GM12872 (cell line): ENCODE measurements at regions not wholly inside any gene's neighbourhood (a gene's known extent, or its start where the extent isn't known, plus 50 kb on each side); places are given as distances from the start of the nearest gene placed in this dataset.

ENCODE experiments used
- TF ChIP-seq, protein P1 (sequence below): IDR thresholded peaks from 3 replicates; pipeline ENCODE4 v1.5.1; 2011; ENCODE audit warnings: low read depth, mild to moderate bottlenecking, low read length, moderate library complexity; ENCODE audit not compliant: insufficient read depth

DNA sequence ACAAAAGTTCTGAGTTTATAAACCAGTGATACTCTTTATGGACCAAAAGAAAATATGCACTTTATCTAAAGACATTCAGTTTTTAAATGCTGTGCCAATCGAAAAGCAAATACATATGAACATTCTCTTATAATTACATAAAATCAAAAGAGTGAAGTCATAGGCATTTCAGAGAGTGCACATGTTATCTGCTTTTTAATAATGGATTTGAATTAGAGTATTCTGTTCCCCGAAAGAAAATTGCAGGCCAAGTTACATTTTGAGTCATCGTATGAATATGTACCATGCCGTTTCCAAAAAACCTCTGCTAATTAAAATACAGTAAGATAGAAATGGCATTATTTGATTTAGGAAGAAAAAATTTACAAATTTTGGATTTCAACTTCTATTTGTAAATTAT is 565.7 kb downstream of the ZEB2 start:
- TF ChIP-seq, protein P1, sequence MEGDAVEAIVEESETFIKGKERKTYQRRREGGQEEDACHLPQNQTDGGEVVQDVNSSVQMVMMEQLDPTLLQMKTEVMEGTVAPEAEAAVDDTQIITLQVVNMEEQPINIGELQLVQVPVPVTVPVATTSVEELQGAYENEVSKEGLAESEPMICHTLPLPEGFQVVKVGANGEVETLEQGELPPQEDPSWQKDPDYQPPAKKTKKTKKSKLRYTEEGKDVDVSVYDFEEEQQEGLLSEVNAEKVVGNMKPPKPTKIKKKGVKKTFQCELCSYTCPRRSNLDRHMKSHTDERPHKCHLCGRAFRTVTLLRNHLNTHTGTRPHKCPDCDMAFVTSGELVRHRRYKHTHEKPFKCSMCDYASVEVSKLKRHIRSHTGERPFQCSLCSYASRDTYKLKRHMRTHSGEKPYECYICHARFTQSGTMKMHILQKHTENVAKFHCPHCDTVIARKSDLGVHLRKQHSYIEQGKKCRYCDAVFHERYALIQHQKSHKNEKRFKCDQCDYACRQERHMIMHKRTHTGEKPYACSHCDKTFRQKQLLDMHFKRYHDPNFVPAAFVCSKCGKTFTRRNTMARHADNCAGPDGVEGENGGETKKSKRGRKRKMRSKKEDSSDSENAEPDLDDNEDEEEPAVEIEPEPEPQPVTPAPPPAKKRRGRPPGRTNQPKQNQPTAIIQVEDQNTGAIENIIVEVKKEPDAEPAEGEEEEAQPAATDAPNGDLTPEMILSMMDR: no peak

DNA sequence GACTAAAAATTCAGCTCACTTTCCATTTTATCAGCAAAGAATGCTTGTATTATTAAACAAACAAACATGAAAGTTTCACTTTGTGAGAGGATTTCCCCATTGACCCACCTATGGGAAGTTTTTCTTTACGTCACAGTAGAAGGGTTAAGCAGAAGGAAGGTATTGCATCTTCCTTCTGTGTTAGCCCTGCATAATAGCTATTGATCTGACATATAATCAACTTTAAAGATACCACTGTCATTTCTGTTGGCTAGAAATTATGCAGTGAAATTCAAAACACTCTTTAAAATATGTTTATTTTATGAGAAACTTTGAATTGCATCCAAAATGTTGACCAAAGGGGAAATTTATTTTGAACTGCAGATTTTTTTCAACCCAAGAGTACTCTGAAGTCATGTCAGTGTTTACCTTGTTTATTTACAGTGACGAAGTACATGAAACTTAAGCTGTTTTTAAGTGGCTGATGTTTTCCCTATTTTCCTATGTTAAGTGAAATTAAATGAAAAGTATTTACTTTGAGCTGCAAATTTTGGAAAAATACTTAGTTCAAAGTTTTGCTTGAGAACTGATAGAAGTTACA is 566.4 kb downstream of the ZEB2 start:
- TF ChIP-seq, protein P1: no peak

DNA sequence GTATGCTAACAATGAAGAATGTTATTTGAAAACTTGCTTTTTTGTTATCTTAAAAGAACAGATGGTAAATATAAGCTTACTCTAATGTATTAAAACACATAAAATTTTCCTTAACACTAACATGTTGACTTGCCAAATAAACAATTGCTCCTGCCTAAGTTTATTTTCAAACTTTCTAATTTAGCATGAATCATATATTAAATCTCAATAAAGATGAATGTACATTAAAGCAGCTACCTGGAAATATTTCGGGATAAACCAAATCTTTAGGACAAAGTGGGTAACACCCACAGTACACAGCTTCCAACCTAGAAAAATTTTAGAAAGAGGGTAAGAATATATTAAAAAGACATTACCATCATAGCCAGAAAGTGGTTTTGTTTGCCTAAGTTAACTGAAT is 567.4 kb downstream of the ZEB2 start:
- TF ChIP-seq, protein P1: no peak

DNA sequence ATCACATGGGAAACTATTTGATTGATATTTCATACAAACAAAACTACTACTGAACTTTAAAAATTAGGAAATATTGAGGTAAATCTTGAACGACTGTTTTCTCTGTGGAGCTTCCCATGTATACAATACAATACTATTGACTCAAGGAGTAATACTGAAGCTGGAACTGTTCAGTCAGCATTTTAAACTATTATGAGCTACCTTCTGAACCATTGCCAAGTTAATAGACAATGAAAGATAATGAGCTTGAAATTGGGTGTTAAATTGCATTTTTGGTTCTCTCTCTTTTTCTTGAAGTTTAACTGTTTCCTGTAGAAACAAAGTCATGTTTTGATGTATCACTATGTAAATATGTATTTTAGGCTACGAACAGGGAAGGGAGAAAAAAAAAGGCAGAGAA is 569.2 kb downstream of the ZEB2 start:
- TF ChIP-seq, protein P1: no peak

DNA sequence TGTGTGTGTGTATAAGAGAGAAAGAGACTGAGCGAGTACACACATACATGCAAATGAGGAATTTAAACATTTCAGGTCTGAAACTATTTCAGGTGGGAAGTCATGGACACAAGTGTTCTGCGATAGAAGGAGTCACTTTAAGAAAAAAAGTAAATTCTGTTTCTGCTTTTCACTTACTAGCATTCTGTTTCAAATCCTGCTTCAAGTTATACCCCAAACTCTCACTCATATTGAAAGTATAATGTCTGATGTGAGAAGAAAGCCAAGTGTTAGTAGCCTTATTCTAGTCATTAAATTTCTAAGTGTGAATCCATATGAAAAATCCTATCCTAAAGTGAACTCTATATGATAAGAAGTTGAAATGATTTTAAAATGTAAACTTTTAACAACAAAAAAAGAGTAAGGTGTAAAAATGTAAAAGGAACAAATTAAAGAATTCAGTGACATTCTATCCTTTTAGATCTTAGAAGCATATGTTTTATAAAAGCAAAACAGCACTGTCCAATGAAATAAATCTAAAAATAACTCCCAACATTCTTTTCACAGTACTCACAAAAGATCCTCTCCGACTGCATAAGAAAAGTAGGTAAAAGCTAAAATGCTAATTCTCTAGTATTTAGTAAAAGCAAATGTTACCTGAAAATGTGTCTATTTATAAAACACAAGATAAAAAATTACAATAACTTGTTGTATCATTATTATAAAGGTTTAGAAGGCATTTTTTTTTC is 570.6 kb downstream of the ZEB2 start:
- TF ChIP-seq, protein P1: no peak

DNA sequence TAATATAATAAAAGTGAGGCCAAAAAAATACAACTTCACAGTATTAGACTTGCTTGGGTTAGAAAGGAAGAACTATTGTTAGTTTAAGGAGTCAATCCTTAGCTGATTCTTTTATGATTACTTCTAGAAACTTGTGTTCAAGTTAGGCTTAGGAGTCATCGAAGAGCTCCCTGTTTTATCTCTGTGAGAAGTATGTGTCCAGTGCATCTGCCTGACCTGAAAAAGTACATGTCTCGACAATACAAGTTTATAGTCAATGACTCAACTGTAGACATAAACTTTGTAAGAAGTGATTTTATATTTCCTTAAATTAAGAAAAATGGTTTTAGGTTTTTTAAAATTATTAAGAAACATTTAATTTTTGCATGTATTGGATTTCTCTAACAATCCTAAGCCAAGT is 571.2 kb downstream of the ZEB2 start:
- TF ChIP-seq, protein P1: no peak

DNA sequence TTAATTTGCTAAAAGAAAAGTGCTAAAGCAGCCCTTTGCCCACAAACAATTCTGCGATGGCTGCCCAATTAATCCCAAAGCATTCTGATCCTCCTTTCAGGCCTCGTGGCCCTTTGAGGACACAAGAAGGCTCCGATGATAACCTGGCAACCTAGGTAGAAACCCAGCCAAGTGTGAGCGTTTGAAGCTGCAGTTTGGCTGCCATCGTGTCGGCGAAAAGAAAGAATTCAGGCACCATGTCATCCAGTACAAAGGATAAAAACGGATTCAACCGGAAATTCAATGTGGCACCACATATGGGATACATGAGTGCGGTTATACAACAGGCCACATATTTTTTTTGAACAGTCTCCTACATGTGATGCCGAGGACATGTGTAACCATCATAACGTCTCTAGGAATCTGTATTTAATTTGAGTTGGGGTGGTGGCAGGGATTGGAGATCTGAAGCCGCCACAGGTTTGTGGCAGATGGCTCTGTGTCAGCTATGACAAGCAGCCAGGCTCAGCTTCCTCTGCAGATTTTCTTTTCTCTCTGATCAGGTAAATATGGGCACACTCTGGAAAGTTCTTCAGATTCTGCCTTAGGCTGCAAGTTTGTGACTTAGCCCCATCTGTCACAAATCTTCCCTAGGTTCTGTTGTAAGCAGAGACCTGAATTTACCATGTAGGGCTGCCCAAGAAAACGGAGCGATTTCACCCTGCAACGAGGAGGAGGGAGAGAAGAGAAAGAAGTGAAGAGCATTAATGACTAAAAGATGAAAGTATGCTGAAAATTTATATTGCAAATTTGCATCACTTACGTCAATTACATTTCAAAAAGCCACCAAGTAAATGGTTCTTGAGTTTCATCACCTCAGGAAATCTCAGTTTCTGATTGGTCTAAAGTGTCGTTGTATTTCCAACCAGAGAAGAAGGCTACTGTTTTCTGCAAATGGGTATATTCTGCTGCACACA is 573.2 kb downstream of the ZEB2 start:
- TF ChIP-seq, protein P1: no peak
